DOHH2 (cell line): ENCODE measurements at regions not wholly inside any gene's neighbourhood (a gene's known extent, or its start where the extent isn't known, plus 50 kb on each side); places are given as distances from the start of the nearest gene placed in this dataset.

Source experiments
- H3F3A ChIP-seq: fragments of 200-600 bp; sonication (generic), shearing (Covaris generic); 2 replicates; pipeline ENCODE4 v1.6.0; 2016; ENCODE audit warnings: antibody characterized with exemption, mild to moderate bottlenecking; ENCODE audit not compliant: control insufficient read depth, insufficient read depth
- H3K27ac ChIP-seq: fragments of 200-600 bp; sonication (generic); 2 replicates; pipeline ENCODE4 v1.5.1; 2014; ENCODE audit warnings: low read depth, mild to moderate bottlenecking, low read length, moderate library complexity
- H3K27me3 ChIP-seq: fragments of 200-600 bp; sonication (generic); 2 replicates; pipeline ENCODE4 v1.6.1; 2014; ENCODE audit warnings: mild to moderate bottlenecking, low read length, mixed read lengths; ENCODE audit not compliant: control insufficient read depth
- H3K36me3 ChIP-seq: fragments of 200-600 bp; sonication (generic); 2 replicates; pipeline ENCODE4 v1.6.1; 2014; ENCODE audit warnings: mild to moderate bottlenecking, low read length, moderate library complexity, mixed read lengths; ENCODE audit not compliant: control insufficient read depth
- H3K4me1 ChIP-seq: fragments of 200-600 bp; sonication (generic); 2 replicates; pipeline ENCODE4 v1.6.1; 2014; ENCODE audit warnings: mild to moderate bottlenecking, low read length, mixed read lengths; ENCODE audit not compliant: control insufficient read depth
- H3K4me2 ChIP-seq: fragments of 200-600 bp; sonication (generic); 2 replicates; pipeline ENCODE4 v1.6.0; 2014; ENCODE audit warnings: mild to moderate bottlenecking, low read length, moderate library complexity
- H3K4me3 ChIP-seq: fragments of 200-600 bp; sonication (generic); 2 replicates; pipeline ENCODE4 v1.5.1; 2014; ENCODE audit warnings: mild to moderate bottlenecking, low read length, mixed read lengths
- H3K79me2 ChIP-seq: fragments of 200-600 bp; sonication (generic); 2 replicates; pipeline ENCODE4 v1.6.1; 2014; ENCODE audit warnings: mild to moderate bottlenecking, low read length, mixed read lengths; ENCODE audit not compliant: control insufficient read depth
- H3K9me2 ChIP-seq: fragments of 200-600 bp; sonication (generic); replicated peaks from 2 replicates; pipeline ENCODE4 v1.6.1; 2014; ENCODE audit warnings: mild to moderate bottlenecking, low read length, mixed read lengths; ENCODE audit not compliant: control insufficient read depth
- H3K9me3 ChIP-seq: fragments of 200-600 bp; sonication (generic); 2 replicates; pipeline ENCODE4 v1.6.1; 2014; ENCODE audit warnings: antibody characterized with exemption, low read length, mixed read lengths; ENCODE audit not compliant: control insufficient read depth, insufficient read depth
- H4K20me1 ChIP-seq: fragments of 200-600 bp; sonication (generic); 2 replicates; pipeline ENCODE4 v1.6.0; 2014; ENCODE audit warnings: low read depth, mild to moderate bottlenecking, antibody characterized with exemption, low read length, moderate library complexity; ENCODE audit not compliant: control insufficient read depth, insufficient read depth
- EZH2phosphoT487 ChIP-seq: fragments of 200-600 bp; sonication (generic); IDR thresholded peaks from 2 replicates; pipeline ENCODE4 v1.6.1; 2017; ENCODE audit warnings: borderline replicate concordance, mild to moderate bottlenecking, antibody characterized with exemption, low read length, moderate library complexity, mixed read lengths
- TF ChIP-seq, protein P1 (sequence below): fragments of 200-600 bp; sonication (generic); IDR thresholded peaks from one replicate; pipeline ENCODE4 v1.5.1; 2014; ENCODE audit warnings: antibody characterized with exemption, mild to moderate bottlenecking, low read depth, low read length; ENCODE audit not compliant: poor library complexity, severe bottlenecking

DNA sequence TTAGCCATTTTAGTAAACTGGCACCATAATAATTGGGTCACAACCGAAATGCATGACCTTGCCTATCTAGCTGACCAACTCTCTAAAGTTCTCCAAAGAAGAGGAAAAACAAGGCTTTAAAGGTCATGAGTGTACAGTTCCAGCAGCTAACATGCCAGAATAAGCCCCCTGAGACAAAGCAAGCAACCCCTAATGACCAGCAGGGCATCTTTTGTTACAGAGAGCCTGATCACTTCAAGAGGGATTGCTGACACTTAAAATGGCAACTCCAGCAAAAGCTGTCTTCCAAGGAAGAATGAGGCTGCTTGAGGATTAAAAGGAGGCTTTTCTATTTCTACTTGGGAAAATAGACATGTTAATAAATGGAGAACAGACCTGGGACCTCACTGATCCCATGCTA lies 213.6 kb downstream of the CDC14C start:
- no peaks in the 10 kb centered on the region for H3K9me2 ChIP-seq
- H3K27ac ChIP-seq, result no peak overlapping the region
- no peaks in the 10 kb centered on the region for H3K79me2 ChIP-seq
- no peaks in the 10 kb centered on the region for H3K36me3 ChIP-seq
- no peaks in the 10 kb centered on the region for H4K20me1 ChIP-seq
- TF ChIP-seq, protein P1, sequence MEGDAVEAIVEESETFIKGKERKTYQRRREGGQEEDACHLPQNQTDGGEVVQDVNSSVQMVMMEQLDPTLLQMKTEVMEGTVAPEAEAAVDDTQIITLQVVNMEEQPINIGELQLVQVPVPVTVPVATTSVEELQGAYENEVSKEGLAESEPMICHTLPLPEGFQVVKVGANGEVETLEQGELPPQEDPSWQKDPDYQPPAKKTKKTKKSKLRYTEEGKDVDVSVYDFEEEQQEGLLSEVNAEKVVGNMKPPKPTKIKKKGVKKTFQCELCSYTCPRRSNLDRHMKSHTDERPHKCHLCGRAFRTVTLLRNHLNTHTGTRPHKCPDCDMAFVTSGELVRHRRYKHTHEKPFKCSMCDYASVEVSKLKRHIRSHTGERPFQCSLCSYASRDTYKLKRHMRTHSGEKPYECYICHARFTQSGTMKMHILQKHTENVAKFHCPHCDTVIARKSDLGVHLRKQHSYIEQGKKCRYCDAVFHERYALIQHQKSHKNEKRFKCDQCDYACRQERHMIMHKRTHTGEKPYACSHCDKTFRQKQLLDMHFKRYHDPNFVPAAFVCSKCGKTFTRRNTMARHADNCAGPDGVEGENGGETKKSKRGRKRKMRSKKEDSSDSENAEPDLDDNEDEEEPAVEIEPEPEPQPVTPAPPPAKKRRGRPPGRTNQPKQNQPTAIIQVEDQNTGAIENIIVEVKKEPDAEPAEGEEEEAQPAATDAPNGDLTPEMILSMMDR, result no peak
- TF ChIP-seq EZH2phosphoT487, result no peak
- no peak overlapping the region for H3K4me3 ChIP-seq
- no peaks in the 10 kb centered on the region for H3K9me3 ChIP-seq
- H3F3A ChIP-seq, result no peaks in the 10 kb centered on the region
- no peaks in the 10 kb centered on the region for H3K4me1 ChIP-seq
- H3K27me3 ChIP-seq, result no peaks in the 10 kb centered on the region
- no peak overlapping the region for H3K4me2 ChIP-seq

DNA sequence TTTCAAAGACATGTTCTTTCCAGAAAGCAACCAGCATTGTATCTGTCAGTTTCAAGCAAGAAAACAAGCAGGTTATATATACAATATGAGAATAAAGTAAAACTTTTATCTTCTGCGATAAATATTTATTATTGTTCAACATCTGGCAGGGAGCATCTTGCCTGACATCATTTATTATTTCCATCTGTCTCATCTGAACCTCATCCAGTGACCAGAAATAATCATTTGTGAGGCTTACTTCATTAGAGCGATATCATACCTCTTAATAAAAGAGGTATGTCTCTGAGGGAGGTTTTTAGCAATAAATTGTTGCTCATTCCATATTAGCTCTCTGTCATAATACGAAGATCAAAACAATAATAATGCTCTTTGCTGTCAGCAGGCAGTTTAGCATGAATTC lies 226.1 kb downstream of the CDC14C start:
- H3K79me2 ChIP-seq, result no peaks in the 10 kb centered on the region
- no peaks in the 10 kb centered on the region for H3K36me3 ChIP-seq
- no peaks in the 10 kb centered on the region for H3F3A ChIP-seq
- TF ChIP-seq EZH2phosphoT487, result no peak
- TF ChIP-seq, protein P1, result no peak
- no peaks in the 10 kb centered on the region for H3K9me3 ChIP-seq
- H3K4me3 ChIP-seq, result no peak overlapping the region
- no peaks in the 10 kb centered on the region for H3K9me2 ChIP-seq
- H3K4me2 ChIP-seq, result no peak overlapping the region
- no peaks in the 10 kb centered on the region for H3K4me1 ChIP-seq
- H3K27me3 ChIP-seq, result no peaks in the 10 kb centered on the region
- H3K27ac ChIP-seq, result no peak overlapping the region
- no peaks in the 10 kb centered on the region for H4K20me1 ChIP-seq

DNA sequence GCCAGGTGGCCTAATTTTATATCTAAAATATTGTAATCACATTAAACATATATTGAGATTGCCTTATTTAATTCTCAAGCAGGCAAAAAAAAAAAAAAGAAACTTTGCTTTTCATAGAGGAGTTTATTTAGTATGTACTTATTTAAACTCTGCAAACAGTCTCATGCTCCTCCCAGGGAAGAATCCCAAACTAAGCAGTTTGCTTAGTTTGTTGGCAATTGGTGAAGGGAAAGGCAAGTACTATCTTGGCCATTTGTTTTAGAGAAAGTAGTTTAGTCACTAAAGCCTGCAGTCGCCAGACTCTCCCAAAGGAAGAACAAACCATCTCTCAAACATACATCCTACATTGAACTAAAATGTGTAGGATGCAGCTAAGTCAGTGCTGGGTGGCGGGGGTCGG lies 226.8 kb downstream of the CDC14C start:
- no peak overlapping the region for H3K27ac ChIP-seq
- H3K4me1 ChIP-seq, result no peaks in the 10 kb centered on the region
- H3K36me3 ChIP-seq, result no peaks in the 10 kb centered on the region
- H3K4me3 ChIP-seq, result no peak overlapping the region
- H3K27me3 ChIP-seq, result no peaks in the 10 kb centered on the region
- TF ChIP-seq, protein P1, result no peak
- no peak for TF ChIP-seq EZH2phosphoT487
- no peak overlapping the region for H3K4me2 ChIP-seq
- H3K79me2 ChIP-seq, result no peaks in the 10 kb centered on the region
- H3K9me3 ChIP-seq, result no peaks in the 10 kb centered on the region
- no peaks in the 10 kb centered on the region for H3F3A ChIP-seq
- no peaks in the 10 kb centered on the region for H4K20me1 ChIP-seq
- H3K9me2 ChIP-seq, result no peaks in the 10 kb centered on the region

DNA sequence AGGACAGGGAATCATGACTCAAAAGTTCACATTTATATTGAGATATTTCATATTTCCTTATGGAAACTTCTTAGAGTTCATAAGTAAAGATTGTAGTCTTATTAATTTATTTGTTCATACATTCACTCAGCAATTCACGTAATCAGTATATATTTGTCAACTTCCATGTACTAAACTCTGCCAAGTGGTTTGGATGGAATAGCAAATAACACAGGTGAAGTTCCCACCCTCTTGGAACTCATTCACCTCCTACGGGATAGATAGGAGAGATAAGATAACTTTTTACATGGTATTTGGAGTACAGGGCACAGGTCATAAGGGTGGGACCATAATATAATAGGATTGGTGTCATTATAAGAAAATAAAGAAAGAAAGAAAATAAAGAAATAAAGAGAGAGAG lies 234.0 kb downstream of the CDC14C start:
- Histone ChIP-seq H3F3A (no peaks in the 10 kb centered on the region), H3K27me3 (no peaks in the 10 kb centered on the region), H3K9me2 (no peaks in the 10 kb centered on the region), H3K9me3 (no peaks in the 10 kb centered on the region), H3K4me1 (no peaks in the 10 kb centered on the region), H3K27ac (no peak overlapping the region), H3K79me2 (no peaks in the 10 kb centered on the region), H3K36me3 (no peaks in the 10 kb centered on the region), H4K20me1 (no peaks in the 10 kb centered on the region), H3K4me2 (no peak overlapping the region), H3K4me3 (no peak overlapping the region)
- TF ChIP-seq, protein P1, result no peak
- TF ChIP-seq EZH2phosphoT487, result no peak
